Stomach smooth muscle (tissue), 2 donors: ENCODE measurements at regions not wholly inside any gene's neighbourhood (a gene's known extent, or its start where the extent isn't known, plus 50 kb on each side); places are given as distances from the start of the nearest gene placed in this dataset.

ENCODE experiments used
- H3K27ac ChIP-seq: one replicate; pipeline ENCODE4 v1.7.0; 2013; ENCODE audit warnings: mild to moderate bottlenecking, low read length, inconsistent platforms
- H3K27me3 ChIP-seq, 2 donors: one replicate each; pipeline ENCODE4 v1.7.0; 2013; ENCODE audit warnings: low read length in 2 of 2; ENCODE audit not compliant: insufficient read depth in 2 of 2, control insufficient read depth in 1 of 2
- H3K36me3 ChIP-seq, 2 donors: one replicate each; pipeline ENCODE4 v1.7.0; 2013; ENCODE audit warnings: low read length in 2 of 2; ENCODE audit not compliant: control insufficient read depth in 2 of 2, insufficient read depth in 2 of 2
- H3K4me1 ChIP-seq: one replicate; pipeline ENCODE4 v1.7.0; 2013; ENCODE audit warnings: low read length; ENCODE audit not compliant: control insufficient read depth, insufficient read depth
- H3K4me3 ChIP-seq, 2 donors: one replicate each; pipeline ENCODE4 v1.7.0; 2013; ENCODE audit warnings: low read length in 2 of 2
- H3K9ac ChIP-seq, 2 donors: one replicate each; pipeline ENCODE4 v1.7.0; 2013; ENCODE audit warnings: low read length in 2 of 2, mild to moderate bottlenecking in 1 of 2
- H3K9me3 ChIP-seq, 2 donors: one replicate each; pipeline ENCODE4 v1.7.0; 2013; ENCODE audit warnings: low read length in 2 of 2; ENCODE audit not compliant: control insufficient read depth in 2 of 2
- donor health status: healthy.
- donor health status: Pancreatic carcinoma.

DNA sequence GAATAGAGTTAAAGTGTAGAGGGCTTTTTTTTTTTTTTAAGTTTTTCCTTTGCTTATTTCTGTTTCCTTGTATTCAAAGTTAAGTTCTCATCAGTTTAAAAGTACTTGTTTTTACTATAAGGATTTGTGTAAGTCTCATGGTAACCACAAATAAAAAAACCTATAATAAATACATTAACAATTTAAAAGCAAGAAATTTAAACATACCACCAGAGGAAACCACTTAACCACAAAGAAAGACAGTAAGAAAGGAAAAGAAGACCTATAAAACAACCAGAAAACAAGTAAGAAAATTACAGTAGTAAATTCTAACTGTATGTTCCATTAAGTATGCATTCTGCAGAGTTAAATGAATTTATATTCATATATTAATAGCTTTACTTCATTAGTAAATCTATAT is 999.1 kb upstream of the ATXN8OS start:
- no peaks in the 10 kb centered on the region for H3K36me3 ChIP-seq
- no peaks in the 10 kb centered on the region for H3K4me1 ChIP-seq
- H3K27ac ChIP-seq, result no peak overlapping the region
- H3K27me3 ChIP-seq, result no peaks in the 10 kb centered on the region
- H3K4me3 ChIP-seq, result no peak overlapping the region
- H3K9ac ChIP-seq, result no peak overlapping the region
- H3K9me3 ChIP-seq, result peaks cover 0 to 2% of the 10 kb centered on the region in 2 donors

DNA sequence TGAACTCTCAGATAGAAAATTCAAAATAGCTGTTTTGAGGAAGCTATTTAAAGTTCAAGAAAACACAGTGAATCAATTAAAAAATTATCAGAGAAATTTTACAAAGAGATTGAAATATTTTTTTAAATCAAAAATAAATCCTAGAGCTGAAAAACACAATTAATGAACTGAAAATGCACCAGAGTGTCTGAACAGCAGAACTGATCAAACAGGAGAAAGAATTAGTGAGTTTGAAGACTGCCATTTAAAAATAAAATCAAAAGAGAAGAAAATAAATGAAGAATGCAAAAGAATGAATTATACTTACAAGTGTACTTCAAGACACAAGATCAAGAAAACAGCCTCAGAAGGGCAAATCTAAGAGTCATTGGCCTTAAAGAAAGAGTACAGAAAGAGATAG is 1000.2 kb upstream of the ATXN8OS start:
- H3K9ac ChIP-seq, result no peak overlapping the region

DNA sequence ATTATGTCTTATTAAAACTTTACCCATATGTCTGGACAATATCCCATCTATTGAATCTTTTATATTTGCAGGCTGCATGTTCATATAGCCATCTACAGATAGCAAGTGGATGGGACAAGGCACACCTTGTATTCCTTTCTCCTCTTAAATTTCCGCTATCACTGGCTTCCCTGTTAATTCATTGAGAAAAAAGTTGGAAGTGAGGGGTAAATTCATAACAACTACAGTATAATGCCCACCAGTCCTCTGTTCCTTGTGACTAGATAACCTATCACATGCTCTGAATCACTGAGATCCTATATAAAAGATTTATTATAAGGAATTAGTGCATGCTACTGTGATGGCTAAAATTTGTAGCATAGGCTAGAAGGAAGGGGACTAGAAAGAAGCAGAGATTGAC is 1005.8 kb upstream of the ATXN8OS start:
- H3K36me3 ChIP-seq, result no peaks in the 10 kb centered on the region
- H3K27ac ChIP-seq, result no peak overlapping the region
- H3K4me3 ChIP-seq, result no peak overlapping the region
- no peaks in the 10 kb centered on the region for H3K27me3 ChIP-seq
- no peak overlapping the region for H3K9ac ChIP-seq
- peaks cover 0 to 2% of the 10 kb centered on the region in 2 donors for H3K9me3 ChIP-seq
- no peaks in the 10 kb centered on the region for H3K4me1 ChIP-seq

More for the DNA sequence above, 1000.2 kb upstream of the ATXN8OS start:
- H3K4me3 ChIP-seq, result no peak overlapping the region
- H3K9me3 ChIP-seq, result peaks cover 0 to 2% of the 10 kb centered on the region in 2 donors
- H3K27ac ChIP-seq, result no peak overlapping the region
- H3K4me1 ChIP-seq, result no peaks in the 10 kb centered on the region
- H3K36me3 ChIP-seq, result no peaks in the 10 kb centered on the region
- no peaks in the 10 kb centered on the region for H3K27me3 ChIP-seq

DNA sequence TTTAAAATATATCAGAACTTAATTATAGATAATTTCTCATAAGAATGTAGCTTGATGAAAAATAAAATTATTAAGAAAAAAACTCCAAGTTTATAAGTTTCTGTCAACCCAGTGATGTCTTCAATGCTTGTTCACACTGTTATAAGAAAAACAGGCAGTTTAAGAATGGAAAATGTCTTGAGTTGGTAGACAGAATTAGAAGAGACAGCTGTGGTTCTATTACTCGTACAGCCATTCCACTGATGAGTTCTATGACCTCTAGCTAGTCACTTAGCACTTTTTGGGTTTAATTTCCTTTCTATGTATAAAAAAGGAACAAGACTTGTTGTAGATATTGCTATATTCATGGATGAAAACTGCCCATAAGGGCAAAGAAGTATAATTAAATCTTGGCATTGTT is 1013.1 kb upstream of the ATXN8OS start:
- Histone ChIP-seq H3K9ac (no peak overlapping the region), H3K4me3 (no peak overlapping the region), H3K27ac (no peak overlapping the region), H3K27me3 (no peaks in the 10 kb centered on the region), H3K36me3 (no peaks in the 10 kb centered on the region), H3K9me3 (no peaks in the 10 kb centered on the region), H3K4me1 (no peaks in the 10 kb centered on the region)

DNA sequence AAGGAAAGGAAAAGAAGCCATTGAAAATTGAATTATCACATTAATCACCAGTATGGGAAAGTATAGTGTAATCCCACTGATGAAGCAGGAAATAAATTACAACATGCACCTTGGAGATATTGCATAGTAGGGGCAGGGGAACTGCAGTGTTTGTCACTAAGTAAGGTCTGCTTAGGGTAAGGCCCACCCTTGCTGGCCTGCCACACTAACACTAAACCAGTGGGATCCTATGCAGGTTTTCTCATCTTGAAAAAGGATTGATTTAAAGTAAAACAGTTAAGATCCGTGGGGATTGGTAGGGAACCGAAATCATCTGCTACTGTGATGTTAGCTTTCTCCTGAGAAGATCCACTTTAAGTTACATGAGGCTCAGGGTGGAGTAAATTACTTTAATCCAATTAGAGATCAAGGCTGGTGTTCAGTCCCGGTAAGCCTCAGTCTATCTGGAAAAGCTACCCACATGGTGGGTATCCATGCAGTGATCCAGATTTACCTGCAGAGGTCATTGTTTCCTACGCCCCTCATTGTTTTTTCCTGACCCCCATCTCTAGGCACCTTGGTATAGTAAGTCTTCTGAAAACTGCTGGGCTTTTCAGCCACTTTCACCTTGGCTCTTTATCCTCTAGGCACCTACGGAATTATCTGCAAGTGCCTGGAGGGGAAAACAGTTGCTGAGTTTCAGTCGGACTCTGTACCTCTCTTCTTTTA is 1014.9 kb upstream of the ATXN8OS start:
- no peaks in the 10 kb centered on the region for H3K27me3 ChIP-seq
- H3K27ac ChIP-seq, result no peak overlapping the region
- no peak overlapping the region for H3K4me3 ChIP-seq
- H3K9me3 ChIP-seq, result no peaks in the 10 kb centered on the region
- no peaks in the 10 kb centered on the region for H3K4me1 ChIP-seq
- H3K36me3 ChIP-seq, result no peaks in the 10 kb centered on the region
- no peak overlapping the region for H3K9ac ChIP-seq

DNA sequence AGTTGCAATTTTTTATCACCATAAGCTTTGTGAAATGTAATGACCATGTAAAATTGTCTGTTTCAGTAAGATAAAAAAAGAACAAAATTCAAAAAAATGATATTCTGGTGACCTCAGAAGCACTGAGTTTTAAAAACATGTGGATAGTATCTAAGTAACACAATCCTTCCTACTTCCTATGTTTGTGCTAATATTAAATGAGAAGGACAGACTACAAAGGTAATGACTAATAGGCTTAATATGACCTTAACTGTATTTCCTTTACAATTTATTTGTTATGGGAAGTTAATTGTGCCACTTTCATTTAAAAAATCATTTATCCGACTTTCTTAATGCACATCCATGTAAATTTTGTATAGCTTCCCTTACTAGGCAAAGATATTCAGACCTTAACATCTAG is 1030.4 kb upstream of the ATXN8OS start:
- Histone ChIP-seq H3K27me3 (no peaks in the 10 kb centered on the region), H3K9ac (no peak overlapping the region), H3K4me1 (no peaks in the 10 kb centered on the region), H3K4me3 (no peak overlapping the region), H3K27ac (no peak overlapping the region), H3K36me3 (no peaks in the 10 kb centered on the region), H3K9me3 (no peaks in the 10 kb centered on the region)

DNA sequence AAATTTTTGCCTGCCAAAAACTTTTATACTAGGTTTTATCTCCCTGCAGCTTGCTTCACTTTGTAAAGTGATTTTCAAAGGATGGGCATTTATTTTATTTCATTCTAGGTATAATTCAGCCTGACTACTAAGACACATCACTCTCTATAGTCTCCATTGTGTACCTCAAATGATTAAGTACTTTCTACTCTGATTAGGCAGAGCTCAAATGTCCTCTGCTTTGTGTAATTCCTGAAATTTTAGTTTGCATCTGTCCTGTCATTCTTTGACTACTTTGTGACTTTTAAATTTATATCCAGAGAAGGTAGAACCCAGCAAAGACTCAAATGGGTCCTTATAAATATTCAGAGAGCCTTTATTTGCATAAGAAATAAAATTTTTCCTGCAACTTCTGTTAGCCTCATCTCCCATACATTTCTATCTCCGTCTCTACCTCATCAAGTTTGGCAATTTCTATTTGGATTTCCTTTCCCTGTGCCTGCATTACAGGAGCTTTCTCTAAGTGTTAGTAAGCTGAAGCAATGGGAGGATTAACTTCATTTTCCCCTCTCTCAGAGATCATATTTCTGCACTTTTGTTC is 1038.0 kb upstream of the ATXN8OS start:
- no peaks in the 10 kb centered on the region for H3K9me3 ChIP-seq
- H3K27me3 ChIP-seq, result no peaks in the 10 kb centered on the region
- no peak overlapping the region for H3K4me3 ChIP-seq
- H3K4me1 ChIP-seq, result no peaks in the 10 kb centered on the region
- no peaks in the 10 kb centered on the region for H3K36me3 ChIP-seq
- H3K9ac ChIP-seq, result no peak overlapping the region
- H3K27ac ChIP-seq, result no peak overlapping the region

DNA sequence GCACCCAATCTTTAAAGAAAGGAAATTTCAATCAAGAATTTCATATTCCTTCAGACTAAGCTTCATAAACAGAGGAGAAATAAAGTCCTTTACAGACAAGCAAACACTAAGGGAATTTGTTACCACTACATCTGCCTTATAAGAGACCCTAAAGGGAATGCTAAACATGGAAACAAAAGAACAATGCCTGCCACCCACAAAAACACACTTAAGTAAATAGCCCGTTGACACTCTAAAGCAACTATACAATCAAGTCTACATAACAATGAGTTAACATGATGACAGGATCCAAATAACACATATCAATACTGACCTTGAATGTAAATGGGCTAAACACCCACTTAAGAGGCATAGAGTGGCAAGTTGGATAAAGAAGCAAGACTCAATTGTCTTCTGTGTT is 1056.9 kb upstream of the ATXN8OS start:
- Histone ChIP-seq H3K4me1 (no peaks in the 10 kb centered on the region), H3K27ac (no peak overlapping the region), H3K9ac (no peak overlapping the region), H3K4me3 (no peak overlapping the region), H3K27me3 (no peaks in the 10 kb centered on the region), H3K9me3 (no peaks in the 10 kb centered on the region), H3K36me3 (no peaks in the 10 kb centered on the region)

DNA sequence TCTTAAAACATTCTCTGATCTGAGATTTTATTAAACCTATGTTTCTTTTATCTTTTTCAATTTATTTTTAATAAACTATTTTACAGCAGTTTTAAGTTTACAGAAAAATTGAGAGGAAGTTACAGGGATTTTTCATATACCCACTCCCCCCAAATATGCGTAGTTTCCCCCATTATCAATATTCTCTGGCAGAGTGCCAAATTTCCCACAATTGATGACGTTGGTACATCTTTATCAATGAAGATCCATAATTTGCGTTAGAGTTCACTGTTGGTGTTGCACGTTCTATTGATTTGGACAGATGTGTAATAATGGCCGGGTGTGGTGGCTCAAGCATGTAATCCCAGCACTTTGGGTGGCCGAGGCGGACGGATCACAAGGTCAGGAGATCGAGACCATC is 1063.0 kb upstream of the ATXN8OS start:
- Histone ChIP-seq H3K4me1 (no peaks in the 10 kb centered on the region), H3K27me3 (no peaks in the 10 kb centered on the region), H3K36me3 (no peaks in the 10 kb centered on the region), H3K9ac (no peak overlapping the region), H3K27ac (no peak overlapping the region), H3K4me3 (no peak overlapping the region), H3K9me3 (no peaks in the 10 kb centered on the region)

DNA sequence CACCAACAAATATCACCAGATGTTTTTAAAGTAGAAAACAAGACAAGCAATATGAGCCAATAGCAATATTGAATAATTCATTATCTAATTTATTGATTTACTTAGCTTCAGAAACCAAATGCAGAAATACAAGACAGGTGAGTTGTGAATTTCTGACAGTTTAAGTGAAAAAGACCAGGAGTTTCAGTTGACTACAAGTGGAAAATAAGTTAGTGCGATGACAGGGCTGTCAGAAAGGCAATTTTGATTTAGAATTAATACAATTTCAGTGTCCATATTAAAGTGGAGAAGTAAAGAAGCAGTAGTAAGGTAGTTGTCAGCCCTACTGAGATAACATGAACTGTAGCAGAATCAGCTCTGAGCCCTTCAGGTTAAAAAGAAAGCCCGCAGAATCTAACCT is 1066.7 kb upstream of the ATXN8OS start:
- Histone ChIP-seq H3K9me3 (no peaks in the 10 kb centered on the region), H3K4me1 (no peaks in the 10 kb centered on the region), H3K36me3 (no peaks in the 10 kb centered on the region), H3K27me3 (no peaks in the 10 kb centered on the region), H3K4me3 (no peak overlapping the region), H3K27ac (no peak overlapping the region), H3K9ac (no peak overlapping the region)

DNA sequence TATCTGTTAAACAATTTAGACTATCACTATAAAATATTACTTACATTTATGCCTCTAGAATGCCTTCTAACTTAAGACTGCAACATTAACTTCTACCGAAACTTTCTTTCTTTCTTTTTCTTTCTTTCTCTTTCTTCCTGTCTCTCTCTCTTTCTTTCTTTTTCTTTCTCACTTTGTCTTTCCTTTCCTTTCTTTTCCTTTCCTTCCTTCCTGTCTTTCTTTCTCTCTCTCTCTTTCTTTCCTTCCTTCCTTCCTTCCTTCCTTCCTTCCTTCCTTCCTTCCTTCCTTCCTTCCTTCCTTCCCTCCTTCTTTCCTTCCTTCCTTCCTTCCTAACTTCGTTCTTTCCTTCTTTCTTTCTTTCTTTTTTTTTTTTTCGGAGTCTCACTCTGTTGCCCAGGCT is 1071.9 kb upstream of the ATXN8OS start:
- Histone ChIP-seq H3K4me1 (no peaks in the 10 kb centered on the region), H3K9me3 (no peaks in the 10 kb centered on the region), H3K27me3 (no peaks in the 10 kb centered on the region), H3K36me3 (no peaks in the 10 kb centered on the region), H3K27ac (no peak overlapping the region), H3K9ac (no peak overlapping the region), H3K4me3 (no peak overlapping the region)
